Natural killer cell (primary cell): ENCODE measurements at regions not wholly inside any gene's neighbourhood (a gene's known extent, or its start where the extent isn't known, plus 50 kb on each side); places are given as distances from the start of the nearest gene placed in this dataset.
A peak's percentile ranks its signal among the peaks of the same experiment; 100 is the strongest.

ENCODE experiments used
- ATAC-seq, 3 donors: fragments of 150-1000 bp in 2 of 3; fragments of 200-7000 bp in 1 of 3; cut with Tn5 transposase; 1 replicate in 1 of 3; 2 replicates in 2 of 3; pipeline ENCODE4 v1.10.0; 2021; ENCODE audit warnings: mild to moderate bottlenecking in 2 of 3, moderate library complexity in 2 of 3
- DNase-seq, 2 donors: peaks; one replicate each; pipeline versions ENCODE4 v3.0.0 to v3.0.0-alpha.2; 2013 to 2021; ENCODE audit warnings: mixed read lengths in 1 of 2
- H3K27ac ChIP-seq: one replicate; pipeline ENCODE4 v1.5.1; 2013; ENCODE audit warnings: mild to moderate bottlenecking, low read length
- H3K27me3 ChIP-seq: one replicate; pipeline ENCODE4 v1.6.1; 2013; ENCODE audit warnings: low read length; ENCODE audit not compliant: control insufficient read depth, insufficient read depth
- H3K36me3 ChIP-seq: one replicate; pipeline ENCODE4 v1.6.1; 2013; ENCODE audit warnings: low read length; ENCODE audit not compliant: control insufficient read depth, insufficient read depth
- H3K4me1 ChIP-seq: one replicate; pipeline ENCODE4 v1.6.1; 2013; ENCODE audit warnings: low read length; ENCODE audit not compliant: control insufficient read depth, insufficient read depth
- H3K4me3 ChIP-seq: one replicate; pipeline ENCODE4 v1.5.1; 2013; ENCODE audit warnings: low read length
- H3K9me3 ChIP-seq: one replicate; pipeline ENCODE4 v1.6.1; 2013; ENCODE audit warnings: low read length; ENCODE audit not compliant: control insufficient read depth, insufficient read depth
- H3K27ac Mint-ChIP-seq, 2 donors: one replicate each; pipeline ENCODE4 v1.8.0; 2022; ENCODE audit warnings: mild to moderate bottlenecking in 2 of 2, mixed read lengths in 2 of 2, moderate library complexity in 1 of 2
- H3K27me3 Mint-ChIP-seq, 2 donors: one replicate each; pipeline ENCODE4 v1.8.0; 2022; ENCODE audit warnings: low read depth in 2 of 2, mixed read lengths in 2 of 2
- H3K36me3 Mint-ChIP-seq: one replicate; pipeline ENCODE4 v1.8.0; 2022; ENCODE audit warnings: mixed read lengths
- H3K4me1 Mint-ChIP-seq, 2 donors: one replicate each; pipeline ENCODE4 v1.8.0; 2022; ENCODE audit warnings: mixed read lengths in 2 of 2
- H3K4me3 Mint-ChIP-seq: one replicate; pipeline ENCODE4 v1.8.0; 2022; ENCODE audit warnings: mild to moderate bottlenecking, moderate library complexity, mixed read lengths
- H3K9me3 Mint-ChIP-seq, 2 donors: one replicate each; pipeline ENCODE4 v1.8.0; 2022; ENCODE audit warnings: mixed read lengths in 2 of 2
- WGBS: methylation state at CpG from one replicate; pipeline ENCODE4 v1.1.7; 2013; ENCODE audit warnings: missing lambda C conversion rate; ENCODE audit not compliant: insufficient coverage; 5-methylcytosine and 5-hydroxymethylcytosine counted together
- intact Hi-C: fragments of 100-400 bp; cut with micrococcal nuclease; formaldehyde crosslinking; loops from one replicate; pipeline ENCODE4 v1.14.2; 2022
- TF ChIP-seq, protein P1 (sequence below): fragments of 200-600 bp; IDR thresholded peaks from one replicate; pipeline ENCODE4 v1.8.0; 2022; ENCODE audit warnings: antibody characterized with exemption

DNA sequence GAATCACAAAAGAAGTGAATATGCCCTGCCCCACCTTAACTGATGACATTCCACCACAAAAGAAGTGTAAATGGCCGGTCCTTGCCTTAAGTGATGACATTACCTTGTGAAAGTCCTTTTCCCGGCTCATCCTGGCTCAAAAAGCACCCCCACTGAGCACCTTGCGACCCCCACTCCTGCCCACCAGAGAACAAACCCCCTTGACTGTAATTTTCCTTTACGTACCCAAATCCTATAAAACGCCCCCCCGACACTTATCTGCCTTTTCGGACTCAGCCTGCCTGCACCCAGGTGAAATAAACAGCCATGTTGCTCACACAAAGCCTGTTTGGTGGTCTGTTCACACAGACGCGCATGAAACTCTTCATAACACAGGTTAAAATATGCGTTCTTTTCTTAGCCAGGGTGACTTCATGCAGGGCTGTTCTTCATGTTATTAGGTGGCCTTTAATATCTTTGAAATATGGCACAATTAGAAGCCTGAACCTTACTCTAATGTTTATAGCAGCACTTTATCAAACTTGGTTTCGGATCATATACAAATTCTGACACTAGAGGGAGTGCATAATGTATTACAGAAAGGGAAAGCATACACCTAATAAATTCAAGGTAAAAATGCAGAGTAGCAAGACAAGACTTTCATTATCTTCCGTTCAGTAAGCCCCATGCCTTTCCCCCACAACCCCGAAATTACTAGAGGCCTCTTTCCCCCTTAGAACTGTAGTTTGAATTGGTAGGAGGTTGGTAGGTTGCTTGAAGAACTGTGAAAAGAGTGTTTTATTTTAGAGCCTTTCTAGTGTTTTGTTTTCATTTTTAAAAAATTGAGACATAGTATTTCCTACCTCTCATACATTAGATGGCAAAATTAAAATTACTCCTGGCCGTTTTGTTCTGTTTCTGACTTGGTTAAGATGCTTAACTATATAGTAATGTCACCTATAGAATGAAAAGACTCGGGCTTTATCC, 117.9 kb downstream of the NPY start:
- TF ChIP-seq, protein P1, sequence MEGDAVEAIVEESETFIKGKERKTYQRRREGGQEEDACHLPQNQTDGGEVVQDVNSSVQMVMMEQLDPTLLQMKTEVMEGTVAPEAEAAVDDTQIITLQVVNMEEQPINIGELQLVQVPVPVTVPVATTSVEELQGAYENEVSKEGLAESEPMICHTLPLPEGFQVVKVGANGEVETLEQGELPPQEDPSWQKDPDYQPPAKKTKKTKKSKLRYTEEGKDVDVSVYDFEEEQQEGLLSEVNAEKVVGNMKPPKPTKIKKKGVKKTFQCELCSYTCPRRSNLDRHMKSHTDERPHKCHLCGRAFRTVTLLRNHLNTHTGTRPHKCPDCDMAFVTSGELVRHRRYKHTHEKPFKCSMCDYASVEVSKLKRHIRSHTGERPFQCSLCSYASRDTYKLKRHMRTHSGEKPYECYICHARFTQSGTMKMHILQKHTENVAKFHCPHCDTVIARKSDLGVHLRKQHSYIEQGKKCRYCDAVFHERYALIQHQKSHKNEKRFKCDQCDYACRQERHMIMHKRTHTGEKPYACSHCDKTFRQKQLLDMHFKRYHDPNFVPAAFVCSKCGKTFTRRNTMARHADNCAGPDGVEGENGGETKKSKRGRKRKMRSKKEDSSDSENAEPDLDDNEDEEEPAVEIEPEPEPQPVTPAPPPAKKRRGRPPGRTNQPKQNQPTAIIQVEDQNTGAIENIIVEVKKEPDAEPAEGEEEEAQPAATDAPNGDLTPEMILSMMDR = peak; percentile 31
- peak in 1 of 3 donors; percentile 43 for ATAC-seq
- Mint-ChIP-seq H3K27ac (no peak overlapping the region), H3K36me3 (no peaks in the 10 kb centered on the region), H3K9me3 (no peaks in the 10 kb centered on the region), H3K4me1 (peaks cover 18 to 19% of the 10 kb centered on the region in 2 donors), H3K4me3 (no peak overlapping the region), H3K27me3 (peaks cover 0 to 14% of the 10 kb centered on the region in 2 donors)
- DNase-seq = peak in 1 of 2 donors; percentile 41
- intact Hi-C loops = loop anchor here (1.0 to 2.0 kb wide), 2 partner anchors 187 to 263 kb away; no protein-coding TSS in a partner anchor
- H3K4me1 ChIP-seq = no peaks in the 10 kb centered on the region
- 67% methylated on average over 9 of the region's 15 CpGs for WGBS
- no peaks in the 10 kb centered on the region for H3K9me3 ChIP-seq
- no peaks in the 10 kb centered on the region for H3K27me3 ChIP-seq
- no peak overlapping the region for H3K27ac ChIP-seq
- H3K4me3 ChIP-seq = no peak overlapping the region
- H3K36me3 ChIP-seq = no peaks in the 10 kb centered on the region

DNA sequence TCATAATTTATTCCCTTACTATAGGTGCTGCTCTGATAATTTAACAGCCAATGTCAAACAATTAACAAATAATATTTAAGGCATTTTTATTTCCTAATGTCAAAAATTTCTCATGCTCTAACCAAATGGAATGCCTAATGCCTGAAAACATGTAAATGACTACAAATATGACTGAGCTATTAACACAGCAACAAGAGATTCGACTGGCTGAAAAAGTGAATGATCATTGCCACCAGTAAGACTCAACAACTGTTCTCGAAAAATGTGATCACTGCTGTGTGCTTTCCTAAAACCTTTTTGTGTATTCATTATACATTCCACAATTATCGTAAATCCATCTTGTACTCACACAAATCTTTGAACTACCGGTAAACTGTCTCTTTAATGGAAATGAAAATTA, 118.7 kb downstream of the NPY start:
- Histone ChIP-seq H3K4me1 (no peaks in the 10 kb centered on the region), H3K9me3 (no peaks in the 10 kb centered on the region), H3K4me3 (no peak overlapping the region), H3K27me3 (no peaks in the 10 kb centered on the region), H3K27ac (no peak overlapping the region), H3K36me3 (no peaks in the 10 kb centered on the region)
- 82% methylated on average over 3 of the region's 4 CpGs for WGBS
- DNase-seq = no peak
- Mint-ChIP-seq H3K4me3 (no peak overlapping the region), H3K27ac (no peak overlapping the region), H3K27me3 (peaks cover 0 to 12% of the 10 kb centered on the region in 2 donors), H3K9me3 (no peaks in the 10 kb centered on the region), H3K36me3 (no peaks in the 10 kb centered on the region), H3K4me1 (peaks cover 18 to 19% of the 10 kb centered on the region in 2 donors)
- no peak for ATAC-seq
- TF ChIP-seq, protein P1 = no peak
- intact Hi-C loops = loop anchor here (1.0 to 2.0 kb wide), 2 partner anchors 186 to 263 kb away; no protein-coding TSS in a partner anchor

DNA sequence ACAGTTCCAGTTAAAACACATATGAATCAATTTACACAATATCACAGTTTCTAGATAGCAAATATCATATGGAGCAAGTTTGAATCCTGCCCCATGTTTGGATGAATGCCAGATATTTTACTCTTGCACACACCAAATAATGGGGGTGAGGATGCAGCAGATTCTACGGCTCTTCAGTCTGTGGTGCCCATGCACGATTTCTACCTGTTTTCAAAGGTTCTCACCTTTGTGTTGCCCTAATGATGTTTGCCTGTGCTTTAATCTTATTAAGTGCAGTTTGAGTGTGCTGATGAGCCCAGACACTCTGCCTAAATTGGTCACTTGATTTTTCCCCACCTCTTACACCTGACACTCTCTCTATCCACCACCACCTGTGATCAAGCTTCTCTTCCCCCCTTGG, 119.6 kb downstream of the NPY start:
- intact Hi-C loops = loop anchor here (2.0 kb wide), 1 partner anchor 185 kb away; no protein-coding TSS in a partner anchor
- Mint-ChIP-seq H3K4me3 (no peak overlapping the region), H3K36me3 (no peaks in the 10 kb centered on the region), H3K27me3 (peaks cover 0 to 12% of the 10 kb centered on the region in 2 donors), H3K27ac (no peak overlapping the region), H3K4me1 (peaks cover 18 to 19% of the 10 kb centered on the region in 2 donors), H3K9me3 (no peaks in the 10 kb centered on the region)
- Histone ChIP-seq H3K4me3 (no peak overlapping the region), H3K27me3 (no peaks in the 10 kb centered on the region), H3K9me3 (no peaks in the 10 kb centered on the region), H3K27ac (no peak overlapping the region), H3K36me3 (no peaks in the 10 kb centered on the region), H3K4me1 (no peaks in the 10 kb centered on the region)
- ATAC-seq = no peak
- TF ChIP-seq, protein P1 = no peak
- 94% methylated on average over 2 of the region's 2 CpGs for WGBS
- DNase-seq = no peak
